HEK293 (cell line): ENCODE measurements at regions not wholly inside any gene's neighbourhood (a gene's known extent, or its start where the extent isn't known, plus 50 kb on each side); places are given as distances from the start of the nearest gene placed in this dataset.

Source experiments
- CTCF ChIA-PET: fragments of 350-600 bp; formaldehyde crosslinking; extraction: SDS; loops from one replicate; lab custom pipeline; 2021; ENCODE audit warnings: antibody characterized with exemption; lab: Yijun Ruan, JAX
- POLR2A ChIA-PET: fragments of 300-600 bp; formaldehyde crosslinking; extraction: SDS; loops from one replicate; lab custom pipeline; 2020; ENCODE audit warnings: antibody characterized with exemption, inconsistent platforms; lab: Yijun Ruan, JAX
- H3K27ac ChIP-seq: fragments of 200-500 bp; sonication (Bioruptor generic); 2 replicates; pipeline ENCODE4 v1.5.1; 2014; ENCODE audit warnings: low read depth, low read length, control low read depth, inconsistent platforms; ENCODE audit errors: extremely low read depth
- H3K36me3 ChIP-seq, 2 experiments: fragments of 200-500 bp in 1 of 2; sonication (Bioruptor generic) in 1 of 2; 1 replicate in 1 of 2; 2 replicates in 1 of 2; pipeline ENCODE4 v1.5.1; 2014 to 2017; ENCODE audit warnings: inconsistent platforms in 2 of 2, low read length in 2 of 2; ENCODE audit not compliant: control insufficient read depth in 2 of 2, insufficient read depth in 1 of 2
- H3K4me1 ChIP-seq: fragments of 200-500 bp; sonication (Bioruptor generic); 2 replicates; pipeline ENCODE4 v1.5.1; 2014; ENCODE audit warnings: mild to moderate bottlenecking, low read length, inconsistent platforms; ENCODE audit not compliant: control insufficient read depth, insufficient read depth
- H3K4me3 ChIP-seq: 2 replicates; pipeline ENCODE4 v1.5.1; 2011; ENCODE audit warnings: low read depth, mild to moderate bottlenecking, control low read depth, low read length, moderate library complexity
- H3K9me3 ChIP-seq: fragments of 200-500 bp; sonication (Bioruptor generic); 2 replicates; pipeline ENCODE4 v1.5.1; 2014; ENCODE audit warnings: low read depth, low read length, inconsistent platforms; ENCODE audit not compliant: control insufficient read depth, insufficient read depth
- BCL11B ChIP-seq: fragments of 450-650 bp; formaldehyde crosslinking; IDR thresholded peaks from 2 replicates; pipeline ENCODE4 v1.5.1; 2016; ENCODE audit warnings: low read depth, missing biosample characterization, missing genetic modification characterization
- CTCF ChIP-seq: fragments of 450-650 bp; formaldehyde crosslinking; IDR thresholded peaks from 2 replicates; pipeline ENCODE4 v1.5.1; 2016; ENCODE audit warnings: missing biosample characterization, missing genetic modification characterization
- GLI4 ChIP-seq: fragments of 450-650 bp; formaldehyde crosslinking; IDR thresholded peaks from 2 replicates; pipeline ENCODE4 v1.5.1; 2016; ENCODE audit warnings: missing biosample characterization, missing genetic modification characterization
- OVOL3 ChIP-seq: fragments of 450-650 bp; formaldehyde crosslinking; IDR thresholded peaks from 2 replicates; pipeline ENCODE4 v1.5.1; 2016; ENCODE audit warnings: missing biosample characterization, missing genetic modification characterization
- ZEB2 ChIP-seq: fragments of 450-650 bp; formaldehyde crosslinking; IDR thresholded peaks from 2 replicates; pipeline ENCODE4 v1.5.1; 2016; ENCODE audit warnings: missing biosample characterization, missing genetic modification characterization
- ZNF121 ChIP-seq: fragments of 450-650 bp; formaldehyde crosslinking; IDR thresholded peaks from 2 replicates; pipeline ENCODE4 v1.5.1; 2016; ENCODE audit warnings: missing biosample characterization, missing genetic modification characterization
- ZNF140 ChIP-seq: fragments of 450-650 bp; formaldehyde crosslinking; IDR thresholded peaks from 2 replicates; pipeline ENCODE4 v1.5.1; 2016; ENCODE audit warnings: missing biosample characterization, missing genetic modification characterization
- ZNF155 ChIP-seq: fragments of 450-650 bp; formaldehyde crosslinking; IDR thresholded peaks from 2 replicates; pipeline ENCODE4 v1.5.1; 2016; ENCODE audit warnings: missing biosample characterization, missing genetic modification characterization
- ZNF174 ChIP-seq: fragments of 450-650 bp; formaldehyde crosslinking; IDR thresholded peaks from 2 replicates; pipeline ENCODE4 v1.5.0; 2017; ENCODE audit warnings: missing biosample characterization, mild to moderate bottlenecking, missing genetic modification characterization
- ZNF175 ChIP-seq: fragments of 450-650 bp; formaldehyde crosslinking; IDR thresholded peaks from 2 replicates; pipeline ENCODE4 v1.5.1; 2016; ENCODE audit warnings: missing biosample characterization, missing genetic modification characterization
- ZNF239 ChIP-seq: fragments of 450-650 bp; formaldehyde crosslinking; IDR thresholded peaks from 2 replicates; pipeline ENCODE4 v1.5.1; 2016; ENCODE audit warnings: missing biosample characterization, missing genetic modification characterization
- ZNF266 ChIP-seq: fragments of 450-650 bp; formaldehyde crosslinking; IDR thresholded peaks from 2 replicates; pipeline ENCODE4 v1.5.1; 2016; ENCODE audit warnings: missing biosample characterization, missing genetic modification characterization, low read depth
- ZNF274 ChIP-seq, 2 experiments: fragments of 200-500 bp in 1 of 2; fragments of 450-650 bp in 1 of 2; sonication (Bioruptor generic) in 1 of 2; formaldehyde crosslinking in 1 of 2; IDR thresholded peaks; 2 replicates each; pipeline versions ENCODE4 v1.5.1 to v1.6.1; 2014 to 2016; ENCODE audit warnings: borderline replicate concordance in 1 of 2, inconsistent platforms in 1 of 2, low read length in 1 of 2, missing biosample characterization in 1 of 2, missing genetic modification characterization in 1 of 2
- ZNF280C ChIP-seq: fragments of 450-650 bp; formaldehyde crosslinking; IDR thresholded peaks from 2 replicates; pipeline ENCODE4 v1.5.1; 2016; ENCODE audit warnings: missing biosample characterization, missing genetic modification characterization
- ZNF292 ChIP-seq: fragments of 450-650 bp; formaldehyde crosslinking; IDR thresholded peaks from 2 replicates; pipeline ENCODE4 v1.5.1; 2016; ENCODE audit warnings: low read depth, missing biosample characterization, missing genetic modification characterization, borderline replicate concordance
- ZNF510 ChIP-seq: fragments of 450-650 bp; formaldehyde crosslinking; IDR thresholded peaks from 2 replicates; pipeline ENCODE4 v1.5.1; 2018; ENCODE audit warnings: mild to moderate bottlenecking, missing genetic modification characterization, missing biosample characterization; ENCODE audit not compliant: insufficient replicate concordance
- ZNF555 ChIP-seq: fragments of 450-650 bp; formaldehyde crosslinking; conservative IDR thresholded peaks from 2 replicates; pipeline ENCODE4 v1.5.1; 2017; ENCODE audit warnings: missing biosample characterization, mild to moderate bottlenecking, missing genetic modification characterization, inconsistent platforms
- ZNF621 ChIP-seq: fragments of 450-650 bp; formaldehyde crosslinking; IDR thresholded peaks from 2 replicates; pipeline ENCODE4 v1.5.1; 2017; ENCODE audit warnings: missing biosample characterization, missing genetic modification characterization
- ZNF645 ChIP-seq: fragments of 450-650 bp; formaldehyde crosslinking; IDR thresholded peaks from 2 replicates; pipeline ENCODE4; 2016; ENCODE audit warnings: missing biosample characterization, missing genetic modification characterization
- ZNF677 ChIP-seq: fragments of 450-650 bp; IDR thresholded peaks from 2 replicates; pipeline ENCODE4 v1.5.0; 2018; ENCODE audit warnings: missing biosample characterization, mild to moderate bottlenecking, missing genetic modification characterization, moderate library complexity
- ZNF776 ChIP-seq: fragments of 450-650 bp; formaldehyde crosslinking; IDR thresholded peaks from 2 replicates; pipeline ENCODE4 v1.5.0; 2017; ENCODE audit warnings: missing biosample characterization, missing genetic modification characterization, borderline replicate concordance
- ZSCAN16 ChIP-seq: fragments of 450-650 bp; formaldehyde crosslinking; IDR thresholded peaks from 2 replicates; pipeline ENCODE4 v1.5.1; 2016; ENCODE audit warnings: missing biosample characterization, missing genetic modification characterization
- TF ChIP-seq, protein P1 (sequence below): fragments of 450-650 bp; formaldehyde crosslinking; IDR thresholded peaks from 2 replicates; pipeline ENCODE4 v1.5.0; 2017; ENCODE audit warnings: missing biosample characterization, missing genetic modification characterization, borderline replicate concordance
- TF ChIP-seq, protein P2 (sequence below): fragments of 450-650 bp; formaldehyde crosslinking; IDR thresholded peaks from 2 replicates; pipeline ENCODE4 v1.5.1; 2017; ENCODE audit warnings: missing biosample characterization, missing genetic modification characterization

DNA sequence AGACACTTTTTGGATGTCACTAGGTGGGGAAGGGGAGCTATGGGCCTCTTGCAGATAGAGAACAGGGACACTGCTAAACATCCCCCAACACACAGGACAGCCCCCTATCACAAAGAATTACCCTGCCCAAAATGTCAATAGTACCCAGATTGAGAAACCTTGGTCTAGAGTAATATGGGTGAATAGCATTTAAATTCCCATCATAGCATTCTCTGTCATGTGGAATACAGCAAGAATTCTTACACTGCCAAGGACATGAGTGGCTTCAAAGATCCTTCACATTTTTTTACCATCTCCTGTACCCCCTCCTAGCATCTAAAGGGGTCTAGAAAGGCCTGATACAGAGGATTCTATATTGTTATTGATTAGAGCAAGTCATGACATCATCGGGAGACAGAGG is 83.1 kb upstream of the SSTR4 start:
- Histone ChIP-seq H3K4me3 (no peak overlapping the region), H3K9me3 (no peaks in the 10 kb centered on the region), H3K27ac (no peak overlapping the region), H3K4me1 (no peaks in the 10 kb centered on the region), H3K36me3 (no peaks in the 10 kb centered on the region)
- TF ChIP-seq CTCF, result no peak
- no peak for TF ChIP-seq ZNF266
- no peak for TF ChIP-seq ZNF274 (IDR thresholded peaks at IDR 0.05; ENCODE audit: low read length)
- TF ChIP-seq ZNF274 (tag by site-specific recombination; IDR thresholded peaks at IDR 0.05; ENCODE audit: borderline replicate concordance), result no peak
- no peak for TF ChIP-seq GLI4 (tag by site-specific recombination)
- no peak for TF ChIP-seq ZNF776
- TF ChIP-seq ZSCAN16 (tag by site-specific recombination), result no peak
- no peak for TF ChIP-seq OVOL3 (tag by site-specific recombination)
- no peak for TF ChIP-seq ZNF677 (tag by site-specific recombination)
- no peak for TF ChIP-seq ZNF140
- TF ChIP-seq, protein P1, sequence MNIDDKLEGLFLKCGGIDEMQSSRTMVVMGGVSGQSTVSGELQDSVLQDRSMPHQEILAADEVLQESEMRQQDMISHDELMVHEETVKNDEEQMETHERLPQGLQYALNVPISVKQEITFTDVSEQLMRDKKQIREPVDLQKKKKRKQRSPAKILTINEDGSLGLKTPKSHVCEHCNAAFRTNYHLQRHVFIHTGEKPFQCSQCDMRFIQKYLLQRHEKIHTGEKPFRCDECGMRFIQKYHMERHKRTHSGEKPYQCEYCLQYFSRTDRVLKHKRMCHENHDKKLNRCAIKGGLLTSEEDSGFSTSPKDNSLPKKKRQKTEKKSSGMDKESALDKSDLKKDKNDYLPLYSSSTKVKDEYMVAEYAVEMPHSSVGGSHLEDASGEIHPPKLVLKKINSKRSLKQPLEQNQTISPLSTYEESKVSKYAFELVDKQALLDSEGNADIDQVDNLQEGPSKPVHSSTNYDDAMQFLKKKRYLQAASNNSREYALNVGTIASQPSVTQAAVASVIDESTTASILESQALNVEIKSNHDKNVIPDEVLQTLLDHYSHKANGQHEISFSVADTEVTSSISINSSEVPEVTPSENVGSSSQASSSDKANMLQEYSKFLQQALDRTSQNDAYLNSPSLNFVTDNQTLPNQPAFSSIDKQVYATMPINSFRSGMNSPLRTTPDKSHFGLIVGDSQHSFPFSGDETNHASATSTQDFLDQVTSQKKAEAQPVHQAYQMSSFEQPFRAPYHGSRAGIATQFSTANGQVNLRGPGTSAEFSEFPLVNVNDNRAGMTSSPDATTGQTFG (tag by site-specific recombination), result no peak
- no peak for TF ChIP-seq ZNF292 (tag by site-specific recombination)
- no peak for TF ChIP-seq BCL11B (tag by site-specific recombination)
- ChIA-PET CTCF (interaction anchor here (0.5 to 1.7 kb wide), 2 partner anchors 22 to 106 kb away, joined by 3 to 4 read pairs; no protein-coding TSS in a partner anchor), POLR2A (no interaction called here)

GRCh38 chr20:22954661-22955060 is 80.5 kb upstream of the SSTR4 start:
- TF ChIP-seq ZNF510 (tag by site-specific recombination) (no peak), ZNF621 (tag by site-specific recombination) (no peak), ZNF155 (tag by site-specific recombination) (no peak), ZNF174 (tag by site-specific recombination) (no peak), ZNF121 (tag by site-specific recombination) (no peak), ZNF555 (tag by site-specific recombination) (no peak), ZEB2 (tag by site-specific recombination) (no peak), ZNF239 (tag by site-specific recombination) (no peak), ZNF645 (tag by site-specific recombination) (no peak), ZNF280C (no peak), ZNF175 (tag by site-specific recombination) (no peak)
- TF ChIP-seq, protein P2, sequence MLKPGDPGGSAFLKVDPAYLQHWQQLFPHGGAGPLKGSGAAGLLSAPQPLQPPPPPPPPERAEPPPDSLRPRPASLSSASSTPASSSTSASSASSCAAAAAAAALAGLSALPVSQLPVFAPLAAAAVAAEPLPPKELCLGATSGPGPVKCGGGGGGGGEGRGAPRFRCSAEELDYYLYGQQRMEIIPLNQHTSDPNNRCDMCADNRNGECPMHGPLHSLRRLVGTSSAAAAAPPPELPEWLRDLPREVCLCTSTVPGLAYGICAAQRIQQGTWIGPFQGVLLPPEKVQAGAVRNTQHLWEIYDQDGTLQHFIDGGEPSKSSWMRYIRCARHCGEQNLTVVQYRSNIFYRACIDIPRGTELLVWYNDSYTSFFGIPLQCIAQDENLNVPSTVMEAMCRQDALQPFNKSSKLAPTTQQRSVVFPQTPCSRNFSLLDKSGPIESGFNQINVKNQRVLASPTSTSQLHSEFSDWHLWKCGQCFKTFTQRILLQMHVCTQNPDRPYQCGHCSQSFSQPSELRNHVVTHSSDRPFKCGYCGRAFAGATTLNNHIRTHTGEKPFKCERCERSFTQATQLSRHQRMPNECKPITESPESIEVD (tag by site-specific recombination), result no peak
- H3K27ac ChIP-seq, result no peak overlapping the region
- no peak overlapping the region for H3K4me3 ChIP-seq
- no peaks in the 10 kb centered on the region for H3K36me3 ChIP-seq
- no peaks in the 10 kb centered on the region for H3K9me3 ChIP-seq
- H3K4me1 ChIP-seq, result no peaks in the 10 kb centered on the region
- ChIA-PET CTCF (interaction anchor here (0.5 to 1.3 kb wide), 3 partner anchors 16 to 441 kb away, joined by 3 to 11 read pairs (median 3); no protein-coding TSS in a partner anchor), POLR2A (no interaction called here)
